HG02970 (cell line): ENCODE measurements at regions not wholly inside any gene's neighbourhood (a gene's known extent, or its start where the extent isn't known, plus 50 kb on each side); places are given as distances from the start of the nearest gene placed in this dataset.

Experiments used
- ATAC-seq: cut with Tn5 transposase; IDR thresholded peaks from one replicate; pipeline ENCODE4 v1.9.1; 2021; ENCODE audit warnings: mild to moderate bottlenecking, moderate library complexity, moderate number of reproducible peaks; ENCODE audit not compliant: unreplicated experiment, low FRiP score

GRCh38 chr11:80529726-80530125, 1088.9 kb upstream of the TENM4 start:
- ATAC-seq = no peak

- ATAC-seq = no peak
Observed at GRCh38 chr11:80525663-80526405, 1085.0 kb upstream of the TENM4 start.

GRCh38 chr11:80524349-80524748, 1083.5 kb upstream of the TENM4 start:
- ATAC-seq = no peak

GRCh38 chr11:80523057-80523456, 1082.2 kb upstream of the TENM4 start:
- ATAC-seq = no peak

GRCh38 chr11:80521592-80521991, 1080.8 kb upstream of the TENM4 start:
- ATAC-seq = no peak

GRCh38 chr11:80520507-80520887, 1079.7 kb upstream of the TENM4 start:
- ATAC-seq = no peak

GRCh38 chr11:80519596-80520506, 1079.0 kb upstream of the TENM4 start:
- no peak for ATAC-seq

GRCh38 chr11:80517701-80518100, 1076.9 kb upstream of the TENM4 start:
- ATAC-seq = no peak

- ATAC-seq = no peak
Observed at GRCh38 chr11:80515097-80515496, 1074.3 kb upstream of the TENM4 start.

- no peak for ATAC-seq
Observed at GRCh38 chr11:80512491-80512890, 1071.7 kb upstream of the TENM4 start.

- no peak for ATAC-seq
Observed at GRCh38 chr11:80505771-80506170, 1064.9 kb upstream of the TENM4 start.

- ATAC-seq = no peak
Observed at GRCh38 chr11:80503990-80504389, 1063.2 kb upstream of the TENM4 start.

GRCh38 chr11:80502511-80502910, 1061.7 kb upstream of the TENM4 start:
- no peak for ATAC-seq

- ATAC-seq = no peak
Observed at GRCh38 chr11:80495116-80495515, 1054.3 kb upstream of the TENM4 start.

GRCh38 chr11:80487952-80488351, 1047.1 kb upstream of the TENM4 start:
- ATAC-seq = no peak

- ATAC-seq = no peak
Observed at GRCh38 chr11:80486678-80487077, 1045.8 kb upstream of the TENM4 start.

GRCh38 chr11:80477178-80477577, 1036.3 kb upstream of the TENM4 start:
- no peak for ATAC-seq

GRCh38 chr11:80473562-80473961, 1032.7 kb upstream of the TENM4 start:
- peak; percentile 70 for ATAC-seq

- no peak for ATAC-seq
Observed at GRCh38 chr11:80469871-80470270, 1029.0 kb upstream of the TENM4 start.

GRCh38 chr11:80466570-80466969, 1025.7 kb upstream of the TENM4 start:
- ATAC-seq = no peak

- no peak for ATAC-seq
Observed at GRCh38 chr11:80462211-80462610, 1021.4 kb upstream of the TENM4 start.

- ATAC-seq = no peak
Observed at GRCh38 chr11:80458376-80458775, 1017.5 kb upstream of the TENM4 start.
